Astrocyte (in vitro differentiated cells and primary cell): ENCODE measurements at regions not wholly inside any gene's neighbourhood (a gene's known extent, or its start where the extent isn't known, plus 50 kb on each side); places are given as distances from the start of the nearest gene placed in this dataset.

Experiments
- CTCF ChIP-seq: IDR thresholded peaks from 2 replicates; pipeline ENCODE4 v1.5.1; 2011; ENCODE audit warnings: low read depth, mild to moderate bottlenecking, inconsistent platforms, low read length, moderate library complexity; ENCODE audit not compliant: insufficient read depth
- EZH2 ChIP-seq: IDR thresholded peaks from 2 replicates; pipeline ENCODE4 v1.6.1; 2012; ENCODE audit warnings: mild to moderate bottlenecking, low read length, inconsistent platforms; ENCODE audit not compliant: insufficient read depth

GRCh38 chr21:35337573-35337972 lies 288.5 kb upstream of the RUNX1 start:
- no peak for TF ChIP-seq CTCF
- TF ChIP-seq EZH2 = no peak
